Tibial nerve (tissue), 4 donors: ENCODE measurements at regions not wholly inside any gene's neighbourhood (a gene's known extent, or its start where the extent isn't known, plus 50 kb on each side); places are given as distances from the start of the nearest gene placed in this dataset.

Experiments used
- CTCF ChIP-seq, 5 experiments: fragments of 200-600 bp in 3 of 5; fragments of 450-650 bp in 2 of 5; sonication (generic) in 3 of 5; IDR thresholded peaks; one replicate each; pipeline ENCODE4 v1.5.1; 2016 to 2019; ENCODE audit warnings: antibody characterized with exemption in 5 of 5, mild to moderate bottlenecking in 3 of 5, moderate library complexity in 2 of 5
- EP300 ChIP-seq, 2 donors: sonication (generic); formaldehyde crosslinking; IDR thresholded peaks; one replicate each; pipeline ENCODE4 v1.6.1; 2017; ENCODE audit warnings: antibody characterized with exemption in 2 of 2, mild to moderate bottlenecking in 1 of 2
- POLR2A ChIP-seq, 2 donors: fragments of 450-650 bp; IDR thresholded peaks; one replicate each; pipeline ENCODE4 v1.6.1; 2017; ENCODE audit warnings: antibody characterized with exemption in 2 of 2, mild to moderate bottlenecking in 2 of 2, moderate library complexity in 2 of 2

GRCh38 chr1:172902200-172902599 is 148.5 kb downstream of the TNFSF18 start:
- TF ChIP-seq CTCF (IDR thresholded peaks at IDR 0.05) (no peak), POLR2A (IDR thresholded peaks at IDR 0.05) (no peak), EP300 (IDR thresholded peaks at IDR 0.05) (no peak)
